CD14-positive monocyte (primary cell): ENCODE measurements at regions not wholly inside any gene's neighbourhood (a gene's known extent, or its start where the extent isn't known, plus 50 kb on each side); places are given as distances from the start of the nearest gene placed in this dataset.

Experiments
- DNase-seq, 3 donors: peaks; one replicate each; pipeline ENCODE4 v3.0.0-alpha.2; 2011 to 2022
- H2AFZ ChIP-seq: 2 replicates; pipeline ENCODE4 v1.6.0; 2012; ENCODE audit warnings: mild to moderate bottlenecking, low read depth, low read length, inconsistent platforms; ENCODE audit not compliant: insufficient read depth, poor library complexity, severe bottlenecking
- H3K27ac ChIP-seq, 2 donors: 1 replicate in 1 of 2; 2 replicates in 1 of 2; pipeline ENCODE4 v1.5.1; 2012 to 2013; ENCODE audit warnings: low read length in 2 of 2, control low read depth in 1 of 2, inconsistent platforms in 1 of 2, low read depth in 1 of 2, mild to moderate bottlenecking in 1 of 2
- H3K27me3 ChIP-seq, 2 donors: one replicate each; pipeline versions ENCODE4 v1.6.0 to v1.6.1; 2011 to 2013; ENCODE audit warnings: low read length in 2 of 2; ENCODE audit not compliant: control insufficient read depth in 2 of 2, insufficient read depth in 2 of 2
- H3K36me3 ChIP-seq, 2 donors: replicated peaks in 1 of 2; 1 replicate in 1 of 2; 2 replicates in 1 of 2; pipeline versions ENCODE4 v1.5.1 to v1.6.1; 2012 to 2013; ENCODE audit warnings: low read length in 2 of 2, control low read depth in 1 of 2, inconsistent platforms in 1 of 2, mild to moderate bottlenecking in 1 of 2; ENCODE audit not compliant: insufficient read depth in 2 of 2, control insufficient read depth in 1 of 2
- H3K4me1 ChIP-seq, 2 donors: 1 replicate in 1 of 2; 2 replicates in 1 of 2; pipeline versions ENCODE4 v1.5.1 to v1.6.1; 2012 to 2013; ENCODE audit warnings: low read length in 2 of 2, control low read depth in 1 of 2, inconsistent platforms in 1 of 2, mild to moderate bottlenecking in 1 of 2, moderate library complexity in 1 of 2; ENCODE audit not compliant: insufficient read depth in 2 of 2, control insufficient read depth in 1 of 2
- H3K4me2 ChIP-seq: replicated peaks from 2 replicates; pipeline ENCODE3; 2012; ENCODE audit warnings: low read length, moderate library complexity, mild to moderate bottlenecking; ENCODE audit not compliant: poor library complexity, severe bottlenecking; ENCODE audit errors: extremely low read depth
- H3K4me3 ChIP-seq, 3 experiments: fragments of 200-600 bp in 1 of 3; sonication (generic) in 1 of 3; replicated peaks in 1 of 3; 1 replicate in 2 of 3; 2 replicates in 1 of 3; pipeline ENCODE4 v1.5.1; 2011 to 2013; ENCODE audit warnings: low read length in 3 of 3, mild to moderate bottlenecking in 3 of 3, control low read depth in 2 of 3, low read depth in 2 of 3, inconsistent platforms in 1 of 3, moderate library complexity in 1 of 3
- H3K79me2 ChIP-seq: 2 replicates; pipeline ENCODE4 v1.6.0; 2012; ENCODE audit warnings: mild to moderate bottlenecking, control low read depth, inconsistent platforms, low read length, moderate library complexity; ENCODE audit not compliant: insufficient read depth
- H3K9ac ChIP-seq: 2 replicates; pipeline ENCODE4 v1.6.0; 2017; ENCODE audit warnings: low read length, mild to moderate bottlenecking; ENCODE audit not compliant: insufficient read depth, poor library complexity, severe bottlenecking
- H3K9me3 ChIP-seq, 2 donors: replicated peaks in 1 of 2; 1 replicate in 1 of 2; 2 replicates in 1 of 2; pipeline versions ENCODE4 v1.5.1 to v1.6.1; 2012 to 2013; ENCODE audit warnings: low read length in 2 of 2, control low read depth in 1 of 2; ENCODE audit not compliant: control insufficient read depth in 1 of 2, insufficient read depth in 1 of 2
- H4K20me1 ChIP-seq: 2 replicates; pipeline ENCODE4 v1.6.0; 2012; ENCODE audit warnings: mild to moderate bottlenecking, low read length, control low read depth, moderate library complexity; ENCODE audit not compliant: insufficient read depth
- H3K27ac Mint-ChIP-seq, 7 donors: one replicate each; pipeline ENCODE4 v1.8.0; 2020; ENCODE audit warnings: mild to moderate bottlenecking in 7 of 7, mixed read lengths in 7 of 7, moderate library complexity in 6 of 7, inconsistent platforms in 2 of 7
- H3K27me3 Mint-ChIP-seq, 3 donors: one replicate each; pipeline ENCODE4 v1.8.0; 2021 to 2022; ENCODE audit warnings: low read depth in 3 of 3, mild to moderate bottlenecking in 3 of 3, mixed read lengths in 3 of 3, moderate library complexity in 3 of 3, inconsistent platforms in 1 of 3
- H3K36me3 Mint-ChIP-seq, 2 donors: one replicate each; pipeline ENCODE4 v1.8.0; 2020; ENCODE audit warnings: mixed read lengths in 2 of 2, inconsistent platforms in 1 of 2, mild to moderate bottlenecking in 1 of 2
- H3K4me1 Mint-ChIP-seq: one replicate; pipeline ENCODE4 v1.8.0; 2020; ENCODE audit warnings: mild to moderate bottlenecking, mixed read lengths
- H3K4me3 Mint-ChIP-seq, 2 donors: one replicate each; pipeline ENCODE4 v1.8.0; 2020; ENCODE audit warnings: mild to moderate bottlenecking in 2 of 2, mixed read lengths in 2 of 2, moderate library complexity in 1 of 2
- H3K9me3 Mint-ChIP-seq, 7 donors: one replicate each; pipeline ENCODE4 v1.8.0; 2020 to 2022; ENCODE audit warnings: mixed read lengths in 7 of 7, mild to moderate bottlenecking in 6 of 7, moderate library complexity in 6 of 7, inconsistent platforms in 2 of 7
- WGBS: methylation state at CpG from one replicate; pipeline ENCODE4 v1.1.5; 2013; ENCODE audit warnings: missing lambda C conversion rate; ENCODE audit not compliant: insufficient coverage; 5-methylcytosine and 5-hydroxymethylcytosine counted together
- intact Hi-C, 2 donors: fragments of 100-400 bp; cut with micrococcal nuclease; formaldehyde crosslinking; loops; one replicate each; pipeline versions ENCODE4 v1.15.0 to v1.15.1; 2023
- TF ChIP-seq, protein P1 (sequence below): fragments of 200-600 bp; IDR thresholded peaks from one replicate; pipeline ENCODE4 v1.8.0; 2022; ENCODE audit warnings: antibody characterized with exemption, mild to moderate bottlenecking

DNA sequence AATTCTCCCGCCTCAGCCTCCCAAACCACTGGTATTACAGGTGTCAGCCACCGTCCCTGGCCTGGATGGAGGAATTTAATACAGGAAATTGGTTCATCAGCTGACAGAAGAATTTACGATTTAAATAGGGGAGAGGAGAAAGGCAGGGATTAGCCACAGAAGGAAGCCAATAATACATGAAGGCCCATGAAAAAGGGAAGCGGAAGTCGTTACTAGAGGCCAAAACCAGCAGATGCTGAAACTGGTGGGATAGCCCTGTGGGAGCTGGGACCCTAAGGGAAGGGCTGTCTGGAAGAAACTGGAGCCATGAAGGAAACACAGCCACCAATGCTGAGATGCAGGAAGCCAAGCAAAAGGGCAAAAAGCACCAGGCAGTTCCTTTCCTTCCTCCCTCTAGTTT is 163.7 kb upstream of the RMP24 start:
- no peaks in the 10 kb centered on the region for H3K79me2 ChIP-seq
- Mint-ChIP-seq H3K9me3 (peaks cover 0 to 4% (median 2%) of the 10 kb centered on the region in 7 donors), H3K4me3 (peak overlapping the region in 1 of 2 donors; percentile 35), H3K36me3 (peaks cover 1 to 2% of the 10 kb centered on the region in 2 donors), H3K27me3 (peaks cover 4 to 8% (median 4%) of the 10 kb centered on the region in 3 donors), H3K27ac (peak overlapping the region in 6 of 7 donors; percentile 85 to 98 (median 90)), H3K4me1 (peaks cover 60% of the 10 kb centered on the region)
- intact Hi-C loops: no loop called here
- H3K27ac ChIP-seq: peak overlapping the region in 1 of 2 donors; percentile 73
- DNase-seq: peak; percentile 44 to 64 (median 63)
- TF ChIP-seq, protein P1, sequence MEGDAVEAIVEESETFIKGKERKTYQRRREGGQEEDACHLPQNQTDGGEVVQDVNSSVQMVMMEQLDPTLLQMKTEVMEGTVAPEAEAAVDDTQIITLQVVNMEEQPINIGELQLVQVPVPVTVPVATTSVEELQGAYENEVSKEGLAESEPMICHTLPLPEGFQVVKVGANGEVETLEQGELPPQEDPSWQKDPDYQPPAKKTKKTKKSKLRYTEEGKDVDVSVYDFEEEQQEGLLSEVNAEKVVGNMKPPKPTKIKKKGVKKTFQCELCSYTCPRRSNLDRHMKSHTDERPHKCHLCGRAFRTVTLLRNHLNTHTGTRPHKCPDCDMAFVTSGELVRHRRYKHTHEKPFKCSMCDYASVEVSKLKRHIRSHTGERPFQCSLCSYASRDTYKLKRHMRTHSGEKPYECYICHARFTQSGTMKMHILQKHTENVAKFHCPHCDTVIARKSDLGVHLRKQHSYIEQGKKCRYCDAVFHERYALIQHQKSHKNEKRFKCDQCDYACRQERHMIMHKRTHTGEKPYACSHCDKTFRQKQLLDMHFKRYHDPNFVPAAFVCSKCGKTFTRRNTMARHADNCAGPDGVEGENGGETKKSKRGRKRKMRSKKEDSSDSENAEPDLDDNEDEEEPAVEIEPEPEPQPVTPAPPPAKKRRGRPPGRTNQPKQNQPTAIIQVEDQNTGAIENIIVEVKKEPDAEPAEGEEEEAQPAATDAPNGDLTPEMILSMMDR: no peak
- H4K20me1 ChIP-seq: no peaks in the 10 kb centered on the region
- no peak overlapping the region for H3K9ac ChIP-seq
- no peaks in the 10 kb centered on the region for H3K36me3 ChIP-seq
- 0% methylated on average over 3 of the region's 5 CpGs for WGBS
- no peak overlapping the region for H2AFZ ChIP-seq
- peaks cover 46 to 50% of the 10 kb centered on the region in 2 donors for H3K4me1 ChIP-seq
- H3K4me3 ChIP-seq: no peak overlapping the region
- H3K27me3 ChIP-seq: no peaks in the 10 kb centered on the region
- no peak overlapping the region for H3K4me2 ChIP-seq
- H3K9me3 ChIP-seq: no peaks in the 10 kb centered on the region

DNA sequence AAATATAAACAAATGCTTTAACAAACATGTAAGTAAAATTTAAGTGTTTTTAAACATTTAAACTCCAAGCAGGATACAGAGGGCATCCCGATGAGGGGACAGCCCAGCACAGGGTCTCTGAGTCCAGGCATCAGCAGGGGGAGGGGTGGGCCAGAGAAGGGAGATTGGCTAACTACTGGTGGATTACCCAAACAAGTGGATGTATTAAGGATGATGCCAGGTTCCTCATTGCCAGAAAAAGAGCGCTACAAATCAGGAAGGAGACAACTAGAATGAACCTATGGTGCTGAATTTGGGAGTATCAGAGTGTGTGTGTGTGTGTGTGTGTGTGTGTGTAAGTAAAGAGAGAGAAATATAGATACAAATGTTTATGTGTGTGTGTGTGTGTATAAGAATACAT is 162.0 kb upstream of the RMP24 start:
- H3K4me1 ChIP-seq: peaks cover 46 to 50% of the 10 kb centered on the region in 2 donors
- H3K4me3 Mint-ChIP-seq: peak overlapping the region in 1 of 2 donors; percentile 24
- H3K9ac ChIP-seq: no peak overlapping the region
- no peaks in the 10 kb centered on the region for H3K36me3 ChIP-seq
- H3K79me2 ChIP-seq: no peaks in the 10 kb centered on the region
- DNase-seq: peak; percentile 44 to 90 (median 75)
- no peaks in the 10 kb centered on the region for H3K9me3 ChIP-seq
- H4K20me1 ChIP-seq: no peaks in the 10 kb centered on the region
- peak overlapping the region in 1 of 3 experiments; percentile 3 for H3K4me3 ChIP-seq
- H3K9me3 Mint-ChIP-seq: peaks cover 0 to 4% (median 2%) of the 10 kb centered on the region in 7 donors
- peaks cover 4 to 8% (median 5%) of the 10 kb centered on the region in 3 donors for H3K27me3 Mint-ChIP-seq
- peak overlapping the region; percentile 85 to 98 (median 91) for H3K27ac Mint-ChIP-seq
- H3K4me1 Mint-ChIP-seq: peaks cover 60% of the 10 kb centered on the region
- H3K36me3 Mint-ChIP-seq: peaks cover 1 to 2% of the 10 kb centered on the region in 2 donors
- TF ChIP-seq, protein P1: no peak
- intact Hi-C loops: loop anchor here in 1 of 2 donors (10.0 kb wide), 1 partner anchor 776 kb away; no protein-coding TSS in a partner anchor
- peak overlapping the region; percentile 61 to 73 for H3K27ac ChIP-seq
- no peaks in the 10 kb centered on the region for H3K27me3 ChIP-seq
- no peak overlapping the region for H2AFZ ChIP-seq
- 40% methylated on average over 2 of the region's 2 CpGs for WGBS
- H3K4me2 ChIP-seq: peak overlapping the region; percentile 4
